DOHH2 (cell line): ENCODE measurements at regions not wholly inside any gene's neighbourhood (a gene's known extent, or its start where the extent isn't known, plus 50 kb on each side); places are given as distances from the start of the nearest gene placed in this dataset.

Experiments
- EZH2phosphoT487 ChIP-seq: fragments of 200-600 bp; sonication (generic); IDR thresholded peaks from 2 replicates; pipeline ENCODE4 v1.6.1; 2017; ENCODE audit warnings: borderline replicate concordance, mild to moderate bottlenecking, antibody characterized with exemption, low read length, moderate library complexity, mixed read lengths
- TF ChIP-seq, protein P1 (sequence below): fragments of 200-600 bp; sonication (generic); IDR thresholded peaks from one replicate; pipeline ENCODE4 v1.5.1; 2014; ENCODE audit warnings: antibody characterized with exemption, mild to moderate bottlenecking, low read depth, low read length; ENCODE audit not compliant: poor library complexity, severe bottlenecking

- TF ChIP-seq, protein P1, sequence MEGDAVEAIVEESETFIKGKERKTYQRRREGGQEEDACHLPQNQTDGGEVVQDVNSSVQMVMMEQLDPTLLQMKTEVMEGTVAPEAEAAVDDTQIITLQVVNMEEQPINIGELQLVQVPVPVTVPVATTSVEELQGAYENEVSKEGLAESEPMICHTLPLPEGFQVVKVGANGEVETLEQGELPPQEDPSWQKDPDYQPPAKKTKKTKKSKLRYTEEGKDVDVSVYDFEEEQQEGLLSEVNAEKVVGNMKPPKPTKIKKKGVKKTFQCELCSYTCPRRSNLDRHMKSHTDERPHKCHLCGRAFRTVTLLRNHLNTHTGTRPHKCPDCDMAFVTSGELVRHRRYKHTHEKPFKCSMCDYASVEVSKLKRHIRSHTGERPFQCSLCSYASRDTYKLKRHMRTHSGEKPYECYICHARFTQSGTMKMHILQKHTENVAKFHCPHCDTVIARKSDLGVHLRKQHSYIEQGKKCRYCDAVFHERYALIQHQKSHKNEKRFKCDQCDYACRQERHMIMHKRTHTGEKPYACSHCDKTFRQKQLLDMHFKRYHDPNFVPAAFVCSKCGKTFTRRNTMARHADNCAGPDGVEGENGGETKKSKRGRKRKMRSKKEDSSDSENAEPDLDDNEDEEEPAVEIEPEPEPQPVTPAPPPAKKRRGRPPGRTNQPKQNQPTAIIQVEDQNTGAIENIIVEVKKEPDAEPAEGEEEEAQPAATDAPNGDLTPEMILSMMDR: no peak
- no peak for TF ChIP-seq EZH2phosphoT487
Observed at GRCh38 chr6:112851146-112851545, 504.0 kb downstream of the RFPL4B start.
